D721Med (cell line): ENCODE measurements at regions not wholly inside any gene's neighbourhood (a gene's known extent, or its start where the extent isn't known, plus 50 kb on each side); places are given as distances from the start of the nearest gene placed in this dataset.

Experiments
- DNase-seq: peaks from one replicate; pipeline ENCODE4 v3.0.0; 2011; ENCODE audit warnings: low spot score; ENCODE audit not compliant: insufficient read length
- FAIRE-seq: peaks from 2 replicates; lab custom pipeline; 2011; peaks lifted over from hg19 to GRCh38; lab: Jason Lieb, UNC
- CTCF ChIP-seq: IDR thresholded peaks from 2 replicates; pipeline ENCODE4 v1.5.1; 2012; ENCODE audit warnings: mild to moderate bottlenecking, control low read depth; ENCODE audit not compliant: insufficient read depth; ENCODE audit errors: missing control alignments

- no peak for DNase-seq
- TF ChIP-seq CTCF = no peak
- FAIRE-seq = no peak
Observed at GRCh38 chr6:47936820-47937219, 155.0 kb downstream of the OPN5 start.

GRCh38 chr6:47934023-47934422 is 152.2 kb downstream of the OPN5 start:
- DNase-seq (no peak), FAIRE-seq (no peak)
- TF ChIP-seq CTCF = no peak

GRCh38 chr6:47932575-47932974 is 150.7 kb downstream of the OPN5 start:
- DNase-seq (no peak), FAIRE-seq (no peak)
- no peak for TF ChIP-seq CTCF

- no peak for FAIRE-seq
- no peak for DNase-seq
- TF ChIP-seq CTCF = no peak
Observed at GRCh38 chr6:47924001-47924400, 142.2 kb downstream of the OPN5 start.

GRCh38 chr6:47922391-47922790 is 140.6 kb downstream of the OPN5 start:
- FAIRE-seq (no peak), DNase-seq (no peak)
- no peak for TF ChIP-seq CTCF

- no peak for TF ChIP-seq CTCF
- no peak for DNase-seq
- FAIRE-seq = no peak
Observed at GRCh38 chr6:47919875-47920274, 138.0 kb downstream of the OPN5 start.

- DNase-seq = no peak
- FAIRE-seq = no peak
- TF ChIP-seq CTCF = no peak
Observed at GRCh38 chr6:47917811-47918210, 136.0 kb downstream of the OPN5 start.
